ELR (cell line): ENCODE measurements at regions not wholly inside any gene's neighbourhood (a gene's known extent, or its start where the extent isn't known, plus 50 kb on each side); places are given as distances from the start of the nearest gene placed in this dataset.

ENCODE experiments used
- DNase-seq: peaks from one replicate; pipeline ENCODE4 v3.0.0-alpha.2; 2015; ENCODE audit warnings: low read depth

DNA sequence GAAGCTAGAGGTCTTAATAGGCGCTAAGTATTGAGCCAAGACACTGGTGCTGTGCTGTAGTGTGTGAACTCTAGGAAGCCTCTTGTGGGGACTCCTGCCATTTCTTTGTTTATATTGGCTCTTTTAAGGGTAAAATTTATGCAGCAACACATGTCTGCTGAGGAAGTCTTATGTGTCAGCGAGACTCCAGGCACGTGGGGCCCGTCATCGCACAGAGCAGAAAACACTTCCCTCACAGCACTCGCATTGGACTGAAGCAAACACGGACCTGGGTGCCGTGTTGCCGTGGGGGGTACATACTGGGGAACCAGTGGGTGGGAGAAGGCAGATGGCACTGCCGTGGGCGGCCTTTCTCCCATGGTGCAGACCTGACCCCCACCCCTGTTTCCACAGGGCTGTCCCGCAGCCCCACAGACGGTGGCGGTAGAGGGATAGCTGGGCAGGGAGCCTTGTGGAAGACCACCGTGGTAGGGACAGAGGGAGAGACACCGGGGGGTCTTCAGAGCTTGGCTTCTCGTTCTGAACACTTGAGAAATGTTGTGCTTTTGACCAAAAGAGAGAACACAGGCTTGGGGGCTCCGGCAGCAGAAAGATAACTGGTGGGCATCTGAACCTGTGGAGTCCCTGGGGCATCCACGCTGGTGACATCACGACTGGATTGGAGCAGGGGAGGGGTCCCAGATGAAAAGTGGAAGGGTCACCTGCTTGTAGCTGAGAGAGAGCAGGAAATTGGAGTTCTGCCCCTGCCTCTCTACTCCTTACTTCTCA lies 284.7 kb upstream of the SHH start:
- DNase-seq: no peak

DNA sequence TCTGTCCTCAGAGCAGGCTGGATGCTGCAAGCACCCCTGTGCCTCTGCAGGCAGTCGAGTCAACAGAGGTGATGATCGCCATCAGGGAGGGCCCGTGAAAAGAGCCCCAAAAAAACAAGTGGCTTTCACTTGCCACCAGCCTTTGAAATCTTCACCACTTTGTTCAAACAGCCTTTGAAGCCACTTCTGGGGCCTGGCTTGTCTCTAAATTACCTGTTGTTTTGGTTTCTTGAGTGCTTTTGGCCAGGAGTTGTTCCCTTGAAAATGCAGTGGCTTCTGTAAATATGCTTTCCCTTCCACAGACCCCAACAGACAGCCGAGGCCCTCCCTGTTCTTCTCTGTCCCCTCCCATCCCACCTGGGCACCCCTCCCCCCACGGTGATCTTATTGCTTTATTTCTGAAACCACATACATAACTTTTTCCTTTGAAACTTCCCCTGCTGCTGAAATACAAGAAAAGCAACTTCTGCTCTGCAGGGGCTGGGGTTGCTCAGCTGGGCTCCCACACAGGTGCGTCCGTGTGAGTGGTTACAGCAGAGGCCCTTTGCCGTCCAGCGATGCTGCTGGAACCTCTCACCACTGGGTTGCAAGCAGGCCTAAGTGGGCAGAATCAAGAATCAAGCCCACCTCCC lies 283.8 kb upstream of the SHH start:
- DNase-seq: no peak

DNA sequence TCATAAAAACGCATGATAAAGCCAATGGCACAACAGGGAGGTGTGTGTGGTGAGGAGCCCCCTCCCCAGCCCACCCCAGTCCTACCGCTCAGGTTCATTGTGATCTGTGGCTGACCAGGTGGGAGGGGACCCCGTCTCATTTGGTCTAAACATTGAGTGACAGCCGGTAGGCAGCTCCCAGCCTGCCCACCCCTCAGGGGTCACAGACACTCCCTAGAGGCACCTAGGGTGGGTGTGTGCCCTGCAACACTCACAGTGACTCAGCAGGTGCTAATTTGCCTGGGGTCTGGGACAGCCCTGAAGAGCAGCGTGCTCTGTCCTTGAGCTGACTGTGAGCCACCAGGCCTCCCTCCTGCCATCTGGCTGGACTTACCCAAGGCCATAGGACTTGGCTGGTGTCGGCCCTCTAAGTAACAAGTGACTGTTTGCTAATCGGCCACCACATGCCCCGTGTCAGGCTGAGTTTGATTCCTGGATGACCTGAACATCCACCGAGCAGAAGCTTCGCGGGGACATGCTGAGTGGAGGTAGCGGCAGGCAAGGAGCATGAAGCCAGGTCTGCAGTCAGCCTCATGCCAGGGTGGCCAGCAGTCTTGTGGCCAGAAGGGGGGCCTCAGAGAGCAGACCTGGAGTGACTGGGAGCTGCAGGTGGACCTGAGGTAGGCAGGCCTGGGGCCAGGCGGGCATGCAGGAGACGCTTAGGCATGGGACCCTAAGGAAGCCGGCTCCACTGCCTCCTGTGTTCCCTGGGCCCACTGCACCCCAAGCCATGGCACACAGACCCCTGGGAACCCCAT lies 282.3 kb upstream of the SHH start:
- no peak for DNase-seq

DNA sequence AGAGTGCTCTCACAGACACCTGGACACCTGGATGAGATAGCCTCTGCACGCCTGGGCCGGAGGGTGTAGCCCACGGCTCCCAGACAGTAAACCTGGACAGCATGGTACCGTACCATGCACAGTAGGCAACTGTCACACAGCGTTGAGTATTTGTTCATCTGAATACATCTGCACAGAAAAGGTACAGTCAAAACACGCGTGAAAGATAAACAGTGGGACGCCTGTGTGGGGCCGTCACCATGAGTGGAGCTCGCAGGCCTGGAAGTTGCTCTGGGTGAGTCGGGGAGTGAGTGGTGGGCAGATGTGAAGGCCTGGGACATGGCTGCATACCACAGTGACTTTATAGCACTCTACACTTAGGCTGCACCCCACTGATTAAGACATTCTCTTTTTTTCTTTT lies 280.0 kb upstream of the SHH start:
- DNase-seq: no peak

DNA sequence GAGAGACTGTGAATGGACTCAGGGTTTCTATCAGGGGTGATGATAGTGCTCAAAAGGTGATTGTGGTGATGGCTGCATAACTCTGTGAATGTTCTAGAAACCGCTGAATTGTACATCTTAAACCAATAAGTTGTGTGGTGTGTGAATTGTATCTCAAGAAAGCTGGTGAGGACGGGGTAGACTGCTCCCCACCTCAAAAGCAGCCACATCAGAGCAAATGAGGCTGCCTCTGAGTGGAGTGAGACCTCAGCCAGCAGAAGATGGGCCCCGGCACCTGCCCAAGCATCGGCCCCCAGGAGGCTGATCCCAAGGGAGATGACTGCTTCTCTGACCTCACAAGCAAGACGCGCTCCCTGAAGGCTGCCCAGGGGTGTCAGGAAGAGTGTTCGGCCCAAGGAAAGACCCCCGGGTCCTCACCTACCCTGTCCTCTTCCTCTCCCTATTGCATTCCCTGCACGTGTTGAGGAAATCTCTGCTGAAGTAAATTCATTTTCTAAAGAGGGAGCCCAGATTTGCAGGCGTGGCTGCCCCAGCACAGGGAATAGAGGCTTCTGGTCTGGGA lies 279.3 kb upstream of the SHH start:
- DNase-seq: no peak

DNA sequence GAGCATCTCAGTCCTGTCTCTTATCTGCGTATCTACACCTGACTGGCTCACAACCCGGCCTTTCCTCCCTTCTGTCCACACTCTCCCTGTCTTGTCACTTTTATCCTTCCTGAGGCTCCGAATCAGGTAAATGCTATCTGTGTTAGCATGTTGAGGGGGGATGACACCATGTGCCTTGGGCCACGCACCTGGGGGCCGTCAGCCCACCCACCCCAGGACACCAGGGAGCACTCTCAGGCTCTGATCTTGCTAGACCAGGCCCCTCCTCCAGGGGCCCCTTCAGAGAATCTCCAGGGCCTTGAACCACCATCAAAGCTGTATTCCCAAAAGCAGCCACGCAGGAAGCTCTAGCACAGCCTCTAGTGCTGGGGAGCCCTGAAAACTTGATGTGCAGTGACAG lies 278.7 kb upstream of the SHH start:
- no peak for DNase-seq

DNA sequence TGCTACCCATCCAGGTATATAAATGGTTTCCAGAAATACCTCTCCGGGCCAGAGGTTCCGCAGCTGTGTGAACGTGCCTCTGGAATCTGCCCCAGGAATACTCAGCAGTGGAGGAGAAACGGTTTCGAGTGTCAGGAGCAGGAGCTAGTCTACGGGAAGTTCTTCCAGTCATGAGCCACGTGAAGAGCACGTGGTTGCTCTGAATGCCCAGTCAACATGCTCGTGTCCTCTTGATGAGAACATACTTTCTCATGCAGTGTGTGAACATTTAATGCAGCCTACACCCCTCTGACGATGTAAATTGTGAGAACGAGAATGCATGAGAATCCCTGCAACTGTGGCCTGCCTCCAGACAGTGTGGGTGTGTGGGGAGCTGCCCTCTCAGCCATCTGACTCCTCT lies 277.0 kb upstream of the SHH start:
- DNase-seq: no peak

DNA sequence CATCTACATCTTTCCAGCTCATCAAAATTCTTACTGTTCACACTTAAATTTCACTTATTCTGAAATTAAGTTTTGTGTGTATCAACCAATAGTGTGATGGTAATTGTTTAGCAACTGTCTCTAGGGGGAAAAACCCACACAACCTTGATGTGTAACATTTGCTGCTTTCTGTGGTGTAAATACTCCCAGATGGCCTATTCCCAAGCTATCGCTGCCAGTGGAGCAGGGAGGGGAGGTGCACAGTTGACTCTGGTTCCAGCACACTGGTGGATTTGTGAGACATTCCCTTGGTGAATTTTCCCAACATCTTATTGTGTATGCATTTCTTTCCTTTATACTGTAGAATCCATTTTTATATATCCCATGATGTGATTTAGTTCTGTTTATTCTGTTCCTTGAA lies 275.9 kb upstream of the SHH start:
- no peak for DNase-seq

DNA sequence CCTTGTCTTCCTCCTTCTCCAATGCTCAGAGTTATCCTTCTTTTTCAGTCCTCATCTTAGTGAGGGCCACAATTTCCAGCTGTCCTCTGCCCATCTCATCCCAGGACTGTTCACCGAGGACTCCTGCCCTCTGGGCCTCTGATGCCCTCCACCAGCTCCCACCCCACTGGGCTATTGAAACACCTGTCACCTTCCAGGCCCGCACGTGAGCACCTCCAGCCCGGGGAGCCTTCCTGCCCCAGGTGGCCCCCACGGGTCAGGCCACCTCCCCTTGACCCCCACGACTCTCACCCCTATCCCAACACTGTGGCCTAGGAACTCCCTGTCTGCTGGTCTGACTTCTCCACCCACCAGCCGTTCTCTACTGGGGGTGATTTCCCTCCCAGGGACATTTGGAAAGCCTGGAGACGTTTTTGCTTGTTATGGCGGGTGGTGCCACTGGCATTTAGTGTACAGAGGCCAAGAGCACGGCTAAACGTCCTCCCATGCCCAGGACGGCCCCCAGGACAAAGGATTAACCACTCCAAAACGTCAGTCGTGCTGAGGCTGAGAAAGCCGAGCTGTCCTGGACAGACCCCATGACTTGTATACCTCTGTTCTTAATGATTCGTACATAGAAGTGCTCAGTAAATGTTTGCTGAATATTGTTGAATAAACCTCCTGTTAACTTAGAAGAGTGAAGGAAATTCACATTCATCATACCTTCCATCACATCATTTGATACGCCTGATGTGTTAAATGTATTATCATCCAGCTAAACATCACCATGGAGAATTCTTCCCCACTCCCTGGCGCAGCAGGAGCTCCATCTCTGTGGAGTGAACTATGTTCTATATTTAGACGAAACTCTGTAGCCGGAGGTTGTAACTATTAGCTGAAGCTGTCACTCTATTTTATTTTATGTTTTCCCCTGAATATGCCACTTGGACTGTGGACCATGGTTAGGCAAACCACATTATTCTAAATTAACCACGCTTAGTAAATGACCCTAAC lies 270.1 kb upstream of the SHH start:
- DNase-seq: no peak

DNA sequence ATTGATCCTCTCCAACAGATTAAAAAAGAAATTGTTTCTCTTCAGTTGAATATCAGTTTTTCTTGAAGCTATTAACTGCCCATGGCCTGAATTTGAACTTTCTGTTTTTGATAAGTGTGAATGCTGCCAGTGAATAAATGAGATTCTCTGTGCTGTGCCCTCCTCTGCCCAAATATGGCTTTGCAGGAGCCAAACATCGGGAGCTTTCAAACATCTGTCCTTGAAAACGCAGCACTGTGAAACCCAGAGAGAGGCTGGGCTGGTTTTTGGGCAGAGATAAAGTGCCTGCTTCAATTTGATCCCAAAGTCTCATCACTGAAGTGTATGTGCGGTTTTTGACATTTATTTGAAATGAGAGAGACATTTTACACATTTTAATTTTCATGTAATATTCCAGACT lies 268.3 kb upstream of the SHH start:
- no peak for DNase-seq

DNA sequence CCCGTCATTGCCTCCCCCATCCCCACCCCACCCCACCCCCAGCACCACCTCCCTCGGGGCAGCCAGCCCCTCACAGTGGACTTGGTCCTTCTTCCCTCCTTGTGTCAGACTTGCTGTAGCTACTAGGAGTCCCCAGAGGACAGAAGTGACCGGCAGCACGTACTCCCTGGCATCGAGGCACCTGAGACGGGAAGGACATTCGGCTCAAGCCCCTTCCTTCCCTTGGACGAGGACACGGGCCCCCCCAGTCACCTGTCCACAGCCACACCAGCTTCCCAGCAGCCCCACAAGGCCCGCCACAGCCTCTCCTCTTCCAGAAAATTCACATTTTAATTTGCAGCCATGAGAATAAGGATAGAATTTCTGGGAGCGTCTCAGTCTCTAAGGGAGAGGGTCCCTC lies 267.8 kb upstream of the SHH start:
- no peak for DNase-seq

DNA sequence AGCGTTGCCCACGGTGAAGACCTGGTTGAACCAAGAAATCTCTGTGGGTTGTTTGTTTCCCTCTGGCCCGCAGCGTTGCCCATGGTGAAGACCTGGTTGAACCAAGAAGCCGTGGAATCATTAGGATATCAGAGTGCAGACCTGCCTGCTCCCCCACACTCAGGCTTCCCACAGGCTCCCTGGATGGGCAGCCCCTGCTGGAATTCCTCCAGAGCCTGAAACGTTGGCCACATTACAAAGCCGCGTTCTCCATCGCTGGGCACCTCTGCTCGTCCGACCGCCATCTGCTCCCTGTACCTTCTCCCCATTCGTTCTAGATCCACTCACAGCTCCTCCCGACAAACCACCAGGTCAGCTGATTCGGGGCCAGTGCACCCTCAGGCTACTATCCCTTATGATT lies 266.9 kb upstream of the SHH start:
- DNase-seq: no peak

DNA sequence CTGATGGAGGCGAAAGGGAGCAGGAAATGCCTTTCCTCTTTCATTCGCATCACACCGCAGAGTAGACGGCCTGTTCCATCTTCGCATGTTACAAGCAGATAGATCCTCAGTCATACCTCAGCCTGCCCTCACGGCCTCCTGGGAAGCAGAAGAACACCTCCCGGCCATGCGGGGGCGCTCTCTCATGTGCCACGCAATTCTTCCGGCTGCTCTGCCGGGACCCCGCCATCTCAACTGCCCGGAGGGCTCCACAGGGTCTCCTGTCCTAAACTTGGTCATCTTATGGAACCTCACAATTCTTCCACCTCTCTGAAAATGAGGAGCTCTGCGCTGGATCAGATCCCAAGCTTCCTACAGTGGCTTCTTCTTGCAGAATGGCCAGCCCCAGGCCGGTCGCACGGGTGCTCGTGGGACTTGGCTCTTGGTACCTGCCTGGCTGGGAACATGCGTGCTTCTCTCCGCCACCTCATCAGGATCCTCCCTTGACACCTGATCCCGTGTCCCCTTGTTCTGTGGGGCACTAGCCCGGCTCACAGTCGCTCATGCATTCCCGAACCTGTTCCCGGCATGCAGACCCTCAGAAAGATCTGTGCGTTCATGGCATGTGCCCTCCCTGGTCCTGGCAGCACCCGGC lies 262.8 kb upstream of the SHH start:
- DNase-seq: no peak

DNA sequence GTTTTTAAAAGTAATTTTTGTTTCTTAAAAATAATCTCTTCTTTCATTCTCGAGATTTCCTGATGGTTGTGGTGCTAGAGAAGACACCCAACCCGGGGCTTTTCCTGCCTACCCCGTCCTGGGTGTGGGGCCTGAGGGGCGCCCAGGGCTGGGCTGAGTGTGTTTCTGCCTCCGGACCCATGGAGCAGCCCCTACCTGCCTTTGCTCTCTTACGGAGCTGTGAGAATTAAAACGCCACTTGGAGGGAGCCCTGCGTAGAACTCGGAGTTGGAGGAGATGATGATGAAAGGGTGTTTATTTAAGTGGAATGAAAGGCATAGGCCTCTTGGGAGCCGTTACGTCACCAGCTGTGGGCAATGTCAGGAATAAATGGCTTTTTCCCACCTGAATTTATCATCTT lies 261.8 kb upstream of the SHH start:
- DNase-seq: no peak

DNA sequence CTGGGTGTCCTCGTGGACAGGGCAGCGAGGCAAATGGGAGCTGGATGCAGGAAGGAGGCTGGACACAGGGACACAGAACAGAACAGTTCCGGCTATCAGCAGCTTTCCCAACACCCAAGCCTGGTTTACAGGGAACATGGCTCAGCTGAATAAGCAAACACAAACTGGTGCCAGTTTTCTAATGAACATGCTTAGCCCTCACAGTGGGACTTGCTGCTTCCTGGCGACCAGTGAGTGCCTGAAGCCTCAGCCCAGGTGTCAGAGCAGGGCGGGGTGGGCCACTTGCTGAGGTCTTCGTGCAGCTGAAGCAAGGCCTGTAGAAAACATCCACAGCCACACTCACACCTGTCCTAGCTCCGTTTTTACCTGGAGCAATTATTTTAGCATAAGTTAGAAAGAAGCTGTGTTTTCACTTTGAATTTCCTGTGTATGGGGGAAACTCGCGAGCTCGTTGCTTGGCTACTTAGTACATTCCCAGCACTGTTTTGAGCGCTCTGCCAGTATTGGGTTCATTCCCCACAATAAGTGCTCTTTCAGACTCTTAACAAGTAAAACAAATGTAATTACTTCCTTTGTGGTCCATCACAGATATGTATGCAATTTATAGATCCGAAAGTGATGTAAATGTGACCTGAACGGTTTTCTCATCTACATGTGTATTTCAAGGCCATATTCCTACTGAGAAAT lies 261.2 kb upstream of the SHH start:
- DNase-seq: no peak

DNA sequence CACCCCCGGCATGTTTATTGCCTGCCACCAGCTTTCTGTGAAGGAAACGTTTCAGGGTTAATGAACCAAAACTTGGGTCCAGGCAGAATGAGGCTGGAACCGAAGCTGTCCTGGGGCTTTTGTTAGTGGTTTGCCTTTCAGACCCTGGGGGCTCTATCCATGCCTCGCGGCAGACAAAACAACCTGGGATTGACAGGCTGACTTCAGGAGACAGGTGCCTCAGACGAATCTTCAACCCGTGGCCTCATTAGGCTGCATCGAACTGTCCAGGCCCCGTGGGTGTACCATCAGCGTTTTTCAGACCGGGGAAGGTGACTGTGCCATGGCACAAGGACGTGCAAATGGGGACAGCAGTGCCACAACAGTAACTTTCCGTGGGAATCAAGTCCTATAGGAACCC lies 259.3 kb upstream of the SHH start:
- DNase-seq: no peak

DNA sequence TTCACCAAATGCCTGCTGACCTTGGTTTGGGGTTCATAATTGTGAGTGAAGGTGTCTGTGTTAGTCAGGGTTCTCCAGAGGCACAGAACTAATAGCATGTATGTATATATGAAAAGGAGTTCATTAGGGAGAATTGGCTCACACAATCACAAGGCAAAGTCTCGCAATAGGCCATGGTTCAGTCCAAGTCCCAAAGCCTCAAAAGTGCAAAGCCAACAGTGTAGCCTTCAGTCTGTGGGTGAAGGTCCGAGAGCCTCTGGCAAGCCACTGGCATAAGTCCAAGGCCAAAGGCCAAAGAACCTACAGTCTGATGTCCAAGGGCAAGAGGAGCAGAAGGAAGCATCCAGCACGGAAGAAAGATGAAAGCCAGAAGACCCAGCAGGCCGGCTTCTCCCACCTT lies 257.6 kb upstream of the SHH start:
- DNase-seq: no peak

DNA sequence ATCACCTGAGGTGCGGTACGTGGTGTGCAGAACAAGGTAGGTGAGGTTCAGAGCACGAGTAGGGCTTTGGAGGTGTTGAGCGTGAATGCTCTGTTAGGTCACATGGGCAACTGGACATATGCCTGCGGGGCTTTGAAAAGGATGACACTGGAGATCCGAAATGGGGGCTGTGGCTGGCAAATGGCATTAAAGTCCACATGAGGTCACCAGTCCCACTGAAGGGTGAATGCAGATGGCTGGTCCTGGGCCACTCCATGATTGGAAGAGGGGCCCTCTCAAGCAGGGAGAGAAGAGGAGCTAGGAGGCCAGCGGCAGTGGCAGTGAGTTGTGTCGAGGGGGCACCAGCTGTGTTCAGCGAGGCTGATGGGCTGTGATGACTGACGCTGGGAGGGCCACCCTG lies 254.9 kb upstream of the SHH start:
- no peak for DNase-seq

DNA sequence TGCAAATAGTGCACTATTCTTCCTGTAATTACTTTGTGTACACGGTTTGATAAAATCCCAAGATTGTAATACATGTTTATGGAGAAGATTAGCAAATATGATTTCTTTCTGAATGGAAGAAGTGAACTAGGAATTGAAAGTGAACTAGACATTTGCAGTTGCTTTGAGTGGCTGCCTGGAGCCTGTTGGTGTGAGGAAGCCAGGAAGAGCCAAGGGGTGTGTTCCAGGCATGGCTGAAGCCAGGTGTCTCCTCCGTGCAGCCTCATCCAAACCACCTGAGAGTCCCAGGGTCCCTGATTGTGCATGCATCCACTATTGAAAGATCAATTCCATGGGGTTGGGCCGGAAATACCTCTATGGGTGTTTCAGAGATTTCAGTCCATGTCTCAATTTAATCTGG lies 253.1 kb upstream of the SHH start:
- DNase-seq: no peak

DNA sequence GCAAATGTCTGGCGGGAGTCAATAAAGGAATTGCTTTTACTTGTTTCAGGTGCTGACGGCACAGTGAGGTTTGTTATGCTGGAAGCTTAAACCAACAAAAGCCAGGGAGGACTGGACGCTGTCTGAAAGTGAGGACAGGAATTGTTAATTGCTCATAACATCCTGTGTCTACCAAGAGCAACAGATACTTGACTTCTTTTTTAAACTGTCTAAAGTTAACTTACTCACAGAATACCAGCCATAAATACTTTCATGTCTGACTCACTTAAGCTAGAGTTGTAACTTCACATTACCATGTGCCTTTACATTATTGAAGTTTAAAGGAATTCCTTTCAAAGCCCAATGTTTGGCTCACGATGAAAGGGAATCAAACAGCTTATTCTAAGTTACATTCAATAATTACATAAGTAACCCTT lies 252.7 kb upstream of the SHH start:
- DNase-seq: no peak
